Epithelial cell of proximal tubule (primary cell): ENCODE measurements at regions not wholly inside any gene's neighbourhood (a gene's known extent, or its start where the extent isn't known, plus 50 kb on each side); places are given as distances from the start of the nearest gene placed in this dataset.
"Not testable (repeated sequence)": the region's sequence is repeated elsewhere in the genome, so short reads cannot be mapped to it uniquely, and the experiment has no call there.

Source experiments
- DNase-seq: peaks from one replicate; pipeline ENCODE4 v3.0.0-alpha.2; 2011; ENCODE audit warnings: low read depth
- H3K4me3 ChIP-seq: 2 replicates; pipeline ENCODE4 v1.5.1; 2011; ENCODE audit warnings: low read depth, mild to moderate bottlenecking, low read length
- CTCF ChIP-seq: conservative IDR thresholded peaks from 2 replicates; pipeline ENCODE4 v1.5.1; 2012; ENCODE audit warnings: low read depth, mild to moderate bottlenecking, low read length

GRCh38 chr3:115292131-115292530 is 145.0 kb upstream of the ZBTB20 start:
- DNase-seq, result no peak
- no peak for TF ChIP-seq CTCF
- H3K4me3 ChIP-seq, result no peak overlapping the region

GRCh38 chr3:115292677-115293165 is 145.6 kb upstream of the ZBTB20 start:
- DNase-seq, result no peak
- TF ChIP-seq CTCF, result no peak
- H3K4me3 ChIP-seq, result no peak overlapping the region

GRCh38 chr3:115293321-115293720 is 146.2 kb upstream of the ZBTB20 start:
- H3K4me3 ChIP-seq, result no peak overlapping the region
- TF ChIP-seq CTCF, result no peak
- no peak for DNase-seq

GRCh38 chr3:115301364-115301860 is 154.3 kb upstream of the ZBTB20 start:
- H3K4me3 ChIP-seq, result no peak overlapping the region
- no peak for DNase-seq
- TF ChIP-seq CTCF, result no peak

GRCh38 chr3:115317953-115318352 is 170.9 kb upstream of the ZBTB20 start:
- DNase-seq, H3K4me3 ChIP-seq: not testable (repeated sequence)

GRCh38 chr3:115321400-115321805 is 174.3 kb upstream of the ZBTB20 start:
- no peak for DNase-seq
- TF ChIP-seq CTCF, result no peak
- no peak overlapping the region for H3K4me3 ChIP-seq

GRCh38 chr3:115322901-115323300 is 175.8 kb upstream of the ZBTB20 start:
- DNase-seq, result no peak
- no peak for TF ChIP-seq CTCF
- no peak overlapping the region for H3K4me3 ChIP-seq
